ENCODE measurements at regions not wholly inside any gene's neighbourhood (a gene's known extent, or its start where the extent isn't known, plus 50 kb on each side); places are given as distances from the start of the nearest gene placed in this dataset.

- TF ChIP-seq POLR2A (IDR thresholded peaks at IDR 0.05; ENCODE audit: low read depth, low read length) (no peak), TAF1 (IDR thresholded peaks at IDR 0.05; ENCODE audit: low read depth, low read length) (no peak), POLR2AphosphoS5 (IDR thresholded peaks at IDR 0.05; ENCODE audit: low read depth, low read length) (no peak), PAX5 (IDR thresholded peaks at IDR 0.05; ENCODE audit: insufficient read depth, low read length, severe bottlenecking) (no peak), SPI1 (IDR thresholded peaks at IDR 0.05; ENCODE audit: low read depth, low read length) (no peak), POU2F2 (IDR thresholded peaks at IDR 0.05; ENCODE audit: low read depth, low read length) (no peak)
Observed at GRCh38 chr1:218742467-218743262, 397.5 kb downstream of the TGFB2 start.
